SK-N-MC (cell line): ENCODE measurements at regions not wholly inside any gene's neighbourhood (a gene's known extent, or its start where the extent isn't known, plus 50 kb on each side); places are given as distances from the start of the nearest gene placed in this dataset.

ENCODE experiments used
- EZH2 ChIP-seq: fragments of 200-600 bp; sonication (generic); IDR thresholded peaks from one replicate; pipeline ENCODE4 v1.6.1; 2017; ENCODE audit warnings: antibody characterized with exemption
- POLR2AphosphoS5 ChIP-seq: IDR thresholded peaks from 2 replicates; pipeline ENCODE4 v1.6.1; 2012; ENCODE audit warnings: mild to moderate bottlenecking, low read depth, low read length, borderline replicate concordance

DNA sequence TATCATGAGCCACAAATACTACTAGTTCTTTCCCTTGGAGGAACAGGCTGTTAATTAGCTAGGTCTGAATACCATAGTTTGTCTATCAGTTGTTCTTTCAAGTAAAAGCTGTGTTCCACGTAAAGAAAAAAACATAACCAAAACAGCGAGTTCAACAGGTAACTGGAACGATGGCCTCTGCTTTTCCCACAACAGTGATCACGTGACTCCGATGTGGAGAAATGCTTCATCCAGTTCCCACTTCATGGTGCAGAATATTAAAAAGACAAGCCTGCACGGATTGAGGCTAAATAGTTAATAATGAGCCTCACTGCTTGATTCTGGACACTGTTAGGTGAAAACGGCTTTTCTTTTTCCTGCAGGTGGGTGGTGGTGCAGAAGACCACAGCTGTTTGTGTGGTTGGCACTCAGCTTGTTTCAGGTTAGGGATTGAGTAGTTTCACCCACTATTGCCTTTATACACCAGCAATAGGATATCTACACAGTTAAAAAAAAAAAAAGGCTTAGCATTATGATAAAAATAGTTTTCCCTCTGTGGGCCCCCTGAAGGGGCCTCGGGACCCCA is 88.1 kb downstream of the DACT2 start:
- no peak for TF ChIP-seq EZH2
- no peak for TF ChIP-seq POLR2AphosphoS5
